H1 (cell line): ENCODE measurements at regions not wholly inside any gene's neighbourhood (a gene's known extent, or its start where the extent isn't known, plus 50 kb on each side); places are given as distances from the start of the nearest gene placed in this dataset.

Experiments
- CTCF ChIA-PET: fragments of 300-600 bp; sonication (Branson Sonifier 250); formaldehyde crosslinking; loops from one replicate; lab custom pipeline; 2021; ENCODE audit not compliant: partially characterized antibody; lab: Charles Lee
- POLR2A ChIA-PET: fragments of 300-600 bp; sonication (Branson Sonifier 250); formaldehyde crosslinking; loops from one replicate; lab custom pipeline; 2021; ENCODE audit warnings: inconsistent platforms; ENCODE audit not compliant: partially characterized antibody; lab: Charles Lee
- DNase-seq, 2 experiments: peaks; one replicate each; pipeline versions ENCODE4 v3.0.0 to v3.0.0-alpha.2; 2010 to 2022; ENCODE audit warnings: low spot score in 2 of 2, low read depth in 1 of 2, mixed read lengths in 1 of 2
- FAIRE-seq: peaks from 2 replicates; lab custom pipeline; 2011; peaks lifted over from hg19 to GRCh38; lab: Jason Lieb, UNC
- H2AFZ ChIP-seq: 2 replicates; pipeline ENCODE4 v1.8.1; 2012; ENCODE audit warnings: low read length, inconsistent platforms
- H2AK5ac ChIP-seq: 2 replicates; pipeline ENCODE4 v1.6.1; 2013; ENCODE audit warnings: low read depth, low read length
- H2BK120ac ChIP-seq: replicated peaks from 2 replicates; pipeline ENCODE3; 2013; ENCODE audit warnings: low read depth, low read length, inconsistent platforms
- H2BK12ac ChIP-seq: 2 replicates; pipeline ENCODE4 v1.6.1; 2013; ENCODE audit warnings: low read depth, low read length
- H2BK15ac ChIP-seq: 2 replicates; pipeline ENCODE4 v1.6.1; 2013; ENCODE audit warnings: low read length
- H2BK20ac ChIP-seq: 2 replicates; pipeline ENCODE4 v1.6.1; 2013; ENCODE audit warnings: low read length
- H2BK5ac ChIP-seq: 2 replicates; pipeline ENCODE4 v1.6.1; 2013; ENCODE audit warnings: low read depth, low read length
- H3K14ac ChIP-seq: 2 replicates; pipeline ENCODE4 v1.6.1; 2013; ENCODE audit warnings: inconsistent platforms; ENCODE audit not compliant: insufficient read length
- H3K18ac ChIP-seq: 2 replicates; pipeline ENCODE4 v1.6.1; 2013; ENCODE audit warnings: low read length; ENCODE audit errors: extremely low read depth
- H3K23ac ChIP-seq: 2 replicates; pipeline ENCODE4 v1.6.1; 2013; ENCODE audit warnings: inconsistent platforms; ENCODE audit not compliant: insufficient read length
- H3K23me2 ChIP-seq: 2 replicates; pipeline ENCODE4 v1.6.1; 2013; ENCODE audit warnings: low read depth, low read length
- H3K27ac ChIP-seq: 2 replicates; pipeline ENCODE4 v1.6.1; 2011; ENCODE audit warnings: low read depth, low read length, inconsistent platforms
- H3K27me3 ChIP-seq, 4 experiments: replicated peaks in 1 of 4; 1 replicate in 1 of 4; 2 replicates in 3 of 4; pipeline versions ENCODE4 v1.6.1 to v1.8.1; 2011 to 2013; ENCODE audit warnings: low read length in 3 of 4, mild to moderate bottlenecking in 3 of 4, inconsistent platforms in 2 of 4, mixed read lengths in 2 of 4, moderate library complexity in 1 of 4; ENCODE audit not compliant: control insufficient read depth in 3 of 4, insufficient read depth in 3 of 4; ENCODE audit errors: extremely low read depth in 1 of 4
- H3K36me3 ChIP-seq, 4 experiments: 2 replicates each; pipeline versions ENCODE4 v1.6.1 to v1.8.1; 2011 to 2013; ENCODE audit warnings: mild to moderate bottlenecking in 4 of 4, low read length in 3 of 4, moderate library complexity in 2 of 4, control low read depth in 1 of 4, inconsistent platforms in 1 of 4; ENCODE audit not compliant: insufficient read depth in 4 of 4, control insufficient read depth in 2 of 4
- H3K4ac ChIP-seq: replicated peaks from 2 replicates; pipeline ENCODE3; 2013; ENCODE audit warnings: low read length, low read depth, mixed read lengths, inconsistent platforms; ENCODE audit not compliant: insufficient read length
- H3K4me1 ChIP-seq, 4 experiments: replicated peaks in 1 of 4; 1 replicate in 1 of 4; 2 replicates in 3 of 4; pipeline versions ENCODE4 v1.6.1 to v1.8.1; 2011 to 2013; ENCODE audit warnings: low read length in 3 of 4, inconsistent platforms in 2 of 4, mixed read lengths in 1 of 4; ENCODE audit not compliant: insufficient read depth in 4 of 4, control insufficient read depth in 3 of 4
- H3K4me2 ChIP-seq, 2 experiments: 2 replicates each; pipeline versions ENCODE4 v1.6.1 to v1.8.1; 2011 to 2013; ENCODE audit warnings: low read depth in 2 of 2, low read length in 2 of 2, control low read depth in 1 of 2, inconsistent platforms in 1 of 2, mild to moderate bottlenecking in 1 of 2; ENCODE audit not compliant: insufficient read depth in 1 of 2
- H3K4me3 ChIP-seq, 4 experiments: fragments of 200-600, 300-600 bp in 1 of 4; sonication (generic), shearing (Covaris generic), sonication (Bioruptor Twin) in 1 of 4; 2 replicates each; pipeline versions ENCODE4 v1.5.1 to v1.8.1; 2011 to 2016; ENCODE audit warnings: low read length in 4 of 4, low read depth in 3 of 4, control low read depth in 2 of 4, inconsistent platforms in 2 of 4, mild to moderate bottlenecking in 2 of 4, mixed read lengths in 1 of 4, moderate library complexity in 1 of 4; ENCODE audit not compliant: insufficient read depth in 2 of 4; ENCODE audit errors: extremely low read depth in 1 of 4
- H3K56ac ChIP-seq: replicated peaks from 2 replicates; pipeline ENCODE3; 2013; ENCODE audit warnings: low read depth, mild to moderate bottlenecking, mixed read lengths, low read length, inconsistent platforms; ENCODE audit not compliant: insufficient read length
- H3K79me1 ChIP-seq: 2 replicates; pipeline ENCODE4 v1.6.1; 2013; ENCODE audit warnings: low read depth, low read length, control low read depth
- H3K79me2 ChIP-seq, 2 experiments: 2 replicates each; pipeline versions ENCODE4 v1.6.1 to v1.8.1; 2012 to 2013; ENCODE audit warnings: low read length in 2 of 2, mild to moderate bottlenecking in 2 of 2, inconsistent platforms in 1 of 2; ENCODE audit not compliant: insufficient read depth in 2 of 2, control insufficient read depth in 1 of 2
- H3K9ac ChIP-seq, 4 experiments: replicated peaks in 1 of 4; 1 replicate in 1 of 4; 2 replicates in 3 of 4; pipeline versions ENCODE4 v1.6.1 to v1.8.1; 2011 to 2013; ENCODE audit warnings: low read depth in 3 of 4, low read length in 3 of 4, control low read depth in 2 of 4, mild to moderate bottlenecking in 2 of 4, moderate library complexity in 2 of 4, inconsistent platforms in 1 of 4; ENCODE audit errors: extremely low read depth in 1 of 4
- H3K9me3 ChIP-seq, 2 experiments: 2 replicates each; pipeline versions ENCODE4 v1.6.1 to v1.8.1; 2012 to 2013; ENCODE audit warnings: mild to moderate bottlenecking in 2 of 2, moderate library complexity in 2 of 2, control low read depth in 1 of 2, inconsistent platforms in 1 of 2, low read depth in 1 of 2, low read length in 1 of 2, mixed read lengths in 1 of 2; ENCODE audit not compliant: insufficient read depth in 2 of 2
- H4K20me1 ChIP-seq, 2 experiments: replicated peaks in 1 of 2; 2 replicates each; pipeline versions ENCODE3 to v1.8.1; 2011 to 2013; ENCODE audit warnings: inconsistent platforms in 2 of 2, low read length in 2 of 2, mild to moderate bottlenecking in 1 of 2; ENCODE audit not compliant: insufficient read depth in 2 of 2, control insufficient read depth in 1 of 2
- H4K5ac ChIP-seq: 2 replicates; pipeline ENCODE4 v1.6.1; 2013; ENCODE audit warnings: low read length, low read depth, mixed read lengths, inconsistent platforms; ENCODE audit not compliant: insufficient read length
- H4K8ac ChIP-seq: 2 replicates; pipeline ENCODE4 v1.8.0; 2013; ENCODE audit warnings: mild to moderate bottlenecking, moderate library complexity, low read length, inconsistent platforms; ENCODE audit not compliant: insufficient read depth; ENCODE audit errors: extremely low read depth
- H4K91ac ChIP-seq: replicated peaks from 2 replicates; pipeline ENCODE3; 2013; ENCODE audit warnings: low read length, mixed read lengths, inconsistent platforms; ENCODE audit not compliant: insufficient read length
- CBX5 ChIP-seq: fragments of 300-800, 300-1000 bp; sonication (generic); IDR thresholded peaks from 2 replicates; pipeline ENCODE4 v1.7.1; 2016; ENCODE audit warnings: antibody characterized with exemption, low read length, low read depth
- CHD1 ChIP-seq: IDR thresholded peaks from 2 replicates; pipeline ENCODE4 v1.6.1; 2012; ENCODE audit warnings: low read depth, low read length, improper control_type of control experiment
- CTBP2 ChIP-seq: IDR thresholded peaks from 2 replicates; pipeline ENCODE4 v1.7.0; 2011; ENCODE audit warnings: borderline replicate concordance, mild to moderate bottlenecking, moderate library complexity, mixed read lengths, low read length; ENCODE audit not compliant: insufficient read depth, insufficient read length
- HDAC6 ChIP-seq: IDR thresholded peaks from one replicate; pipeline ENCODE4 v1.7.1; 2012; ENCODE audit warnings: low read depth, mild to moderate bottlenecking, inconsistent platforms, low read length, moderate library complexity
- KDM4A ChIP-seq: IDR thresholded peaks from one replicate; pipeline ENCODE4 v1.7.1; 2012; ENCODE audit warnings: low read depth, mild to moderate bottlenecking, moderate library complexity, low read length, inconsistent platforms; ENCODE audit not compliant: severe bottlenecking
- KDM5A ChIP-seq: fragments of 200-600 bp; IDR thresholded peaks from 2 replicates; pipeline ENCODE4 v1.7.1; 2012; ENCODE audit warnings: mild to moderate bottlenecking, low read length, inconsistent platforms, mixed read lengths
- NRF1 ChIP-seq: IDR thresholded peaks from 2 replicates; pipeline ENCODE4 v1.6.1; 2011; ENCODE audit warnings: mild to moderate bottlenecking, low read depth, low read length, improper control_type of control experiment
- POLR2A ChIP-seq, 2 experiments: IDR thresholded peaks; 1 replicate in 1 of 2; 2 replicates in 1 of 2; pipeline ENCODE4 v1.6.1; 2011; ENCODE audit warnings: low read depth in 2 of 2, low read length in 2 of 2, mild to moderate bottlenecking in 2 of 2; ENCODE audit errors: control extremely low read depth in 1 of 2
- RAD21 ChIP-seq, 2 experiments: IDR thresholded peaks in 1 of 2; conservative IDR thresholded peaks in 1 of 2; 2 replicates each; pipeline ENCODE4 v1.6.1; 2011; ENCODE audit warnings: low read depth in 2 of 2, low read length in 2 of 2, improper control_type of control experiment in 1 of 2, inconsistent platforms in 1 of 2, mild to moderate bottlenecking in 1 of 2, moderate library complexity in 1 of 2
- RXRA ChIP-seq: IDR thresholded peaks from 2 replicates; pipeline ENCODE4 v1.6.1; 2011; ENCODE audit warnings: low read depth, mild to moderate bottlenecking, low read length, moderate library complexity; ENCODE audit not compliant: insufficient read depth
- SAP30 ChIP-seq: fragments of 300-600 bp; sonication (generic); IDR thresholded peaks from 2 replicates; pipeline ENCODE4 v1.7.1; 2012; ENCODE audit warnings: low read length, moderate library complexity, mild to moderate bottlenecking, inconsistent platforms; ENCODE audit not compliant: insufficient read depth, insufficient replicate concordance
- SIRT6 ChIP-seq: IDR thresholded peaks from one replicate; pipeline ENCODE4 v1.7.1; 2012; ENCODE audit warnings: low read length, inconsistent platforms
- TBP ChIP-seq: IDR thresholded peaks from 2 replicates; pipeline ENCODE4 v1.6.1; 2011; ENCODE audit warnings: low read depth, low read length, improper control_type of control experiment
- WGBS, 2 experiments: shearing (Covaris generic) in 1 of 2; methylation state at CpG; one replicate each; pipeline versions ENCODE4 v1.1.6 to v1.1.7; 2013 to 2015; ENCODE audit warnings: low lambda C conversion rate in 2 of 2, mixed read lengths in 2 of 2, inconsistent platforms in 1 of 2, low coverage in 1 of 2, missing lambda C conversion rate in 1 of 2; ENCODE audit not compliant: insufficient replicate concordance in 2 of 2, insufficient coverage in 1 of 2, insufficient read length in 1 of 2; ENCODE audit errors: extremely low coverage in 1 of 2, missing lambda C conversion rate in 1 of 2; 5-methylcytosine and 5-hydroxymethylcytosine counted together

DNA sequence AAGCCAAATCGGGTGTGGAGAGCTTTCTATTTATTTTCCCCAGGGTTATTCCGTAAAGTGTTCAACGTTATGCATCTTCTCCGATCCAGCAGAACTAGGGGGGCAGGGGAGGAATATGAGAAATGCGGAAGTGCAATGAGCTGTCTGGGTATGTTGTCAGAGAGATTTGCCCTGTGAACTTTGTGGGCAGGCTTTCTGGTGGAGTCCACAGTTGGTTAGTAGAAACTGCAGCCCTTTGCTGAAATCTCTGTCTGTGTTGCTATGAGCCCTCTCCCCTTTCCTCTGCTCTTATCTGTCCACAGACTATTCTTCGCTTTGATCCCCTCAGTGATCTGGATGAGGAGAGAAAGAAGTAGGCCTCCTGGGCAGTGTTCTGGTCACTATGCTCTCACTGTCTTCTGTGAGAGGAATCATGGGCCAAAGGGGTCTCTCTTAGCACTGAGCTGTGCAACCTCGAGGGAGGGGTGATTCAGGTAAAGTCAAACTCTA is 158.9 kb upstream of the FUT9 start:
- Histone ChIP-seq H3K4me2 (no peak overlapping the region), H4K91ac (no peak overlapping the region), H2BK12ac (no peak overlapping the region), H2BK15ac (no peak overlapping the region), H2BK120ac (no peak overlapping the region), H3K4ac (no peak overlapping the region), H3K36me3 (no peaks in the 10 kb centered on the region), H3K18ac (no peak overlapping the region), H4K5ac (no peak overlapping the region), H3K4me3 (no peak overlapping the region), H3K9me3 (no peaks in the 10 kb centered on the region), H3K27ac (no peak overlapping the region), H2BK5ac (no peak overlapping the region), H3K9ac (no peak overlapping the region), H3K79me2 (no peaks in the 10 kb centered on the region), H3K23ac (no peak overlapping the region), H3K14ac (no peak overlapping the region), H2BK20ac (no peak overlapping the region), H3K27me3 (no peaks in the 10 kb centered on the region), H3K23me2 (no peaks in the 10 kb centered on the region), H4K8ac (no peak overlapping the region), H3K4me1 (no peaks in the 10 kb centered on the region), H3K79me1 (no peaks in the 10 kb centered on the region), H3K56ac (no peak overlapping the region), H2AFZ (no peak overlapping the region), H4K20me1 (no peaks in the 10 kb centered on the region), H2AK5ac (no peak overlapping the region)
- POLR2A ChIA-PET = no interaction called here
- CTCF ChIA-PET = interaction anchor here (1.9 to 2.1 kb wide), 2 partner anchors 9 to 20 kb away, joined by 4 to 10 read pairs; no protein-coding TSS in a partner anchor
- FAIRE-seq (no peak), DNase-seq (no peak)
- no peak for TF ChIP-seq CBX5
- TF ChIP-seq RXRA = no peak
- TF ChIP-seq TBP = no peak
- TF ChIP-seq CHD1 = no peak
- TF ChIP-seq POLR2A (IDR thresholded peaks at IDR 0.05; ENCODE audit: control extremely low read depth in 1 of 2, low read depth in 2 of 2, low read length in 2 of 2) = no peak
- TF ChIP-seq NRF1 = no peak
- no peak for TF ChIP-seq SIRT6
- TF ChIP-seq KDM5A = no peak
- TF ChIP-seq RAD21 (IDR thresholded peaks at IDR 0.05 in 1 of 2, conservative IDR thresholded peaks at IDR 0.05 in 1 of 2; ENCODE audit: low read depth in 2 of 2, low read length in 2 of 2) = no peak
- no peak for TF ChIP-seq SAP30
- no peak for TF ChIP-seq CTBP2
- TF ChIP-seq KDM4A = no peak
- no peak for TF ChIP-seq HDAC6
- WGBS, 2 experiments = 92% methylated on average over 7 of the region's 7 CpGs; no CpG with 5 or more reads in 1 of the 2 experiments
